RWPE1 (cell line): ENCODE measurements at regions not wholly inside any gene's neighbourhood (a gene's known extent, or its start where the extent isn't known, plus 50 kb on each side); places are given as distances from the start of the nearest gene placed in this dataset.

Experiments
- CTCF ChIA-PET: fragments of 350-600 bp; sonication (Branson Sonifier 250); formaldehyde crosslinking; extraction: SDS; loops from one replicate; lab custom pipeline; 2021; lab: Yijun Ruan, JAX
- POLR2A ChIA-PET: fragments of 400-600 bp; formaldehyde crosslinking; extraction: SDS; loops from one replicate; lab custom pipeline; 2020; ENCODE audit warnings: antibody characterized with exemption; ENCODE audit not compliant: low non-redundant PET; lab: Yijun Ruan, JAX
- DNase-seq: peaks from one replicate; pipeline ENCODE4 v3.0.0; 2012; ENCODE audit warnings: low spot score
- H3K27ac ChIP-seq: fragments of 450-650 bp; 2 replicates; pipeline ENCODE4 v1.5.1; 2017
- CTCF ChIP-seq: fragments of 450-650 bp; conservative IDR thresholded peaks from 2 replicates; pipeline ENCODE4 v1.5.1; 2017; ENCODE audit warnings: low read depth, mild to moderate bottlenecking

DNA sequence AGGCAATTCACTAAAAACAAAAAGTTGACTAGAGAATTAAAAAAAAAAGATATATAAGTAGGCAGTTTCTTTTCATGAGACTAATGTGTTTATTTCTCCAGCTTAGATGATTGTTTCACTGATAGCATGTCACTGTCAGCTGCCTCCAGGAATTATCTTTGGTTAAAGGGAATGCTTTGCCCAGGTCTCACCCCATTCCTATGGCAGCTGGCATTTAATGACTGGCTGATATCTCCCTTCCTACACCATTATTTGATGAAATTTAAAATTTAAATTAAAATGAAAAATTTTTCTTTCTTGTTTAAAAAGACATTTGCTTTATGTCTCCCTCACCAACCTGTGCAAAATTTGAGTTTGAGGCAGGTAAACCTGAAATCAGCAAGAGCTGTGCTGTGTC, 214.5 kb upstream of the PRSS1 start:
- TF ChIP-seq CTCF = no peak
- DNase-seq = no peak
- ChIA-PET POLR2A (no interaction called here), CTCF (interaction anchor here (0.5 to 2.5 kb wide), 14 partner anchors 49 to 784 kb away, joined by 3 to 15 read pairs (median 3); no protein-coding TSS in a partner anchor)
- no peak overlapping the region for H3K27ac ChIP-seq

DNA sequence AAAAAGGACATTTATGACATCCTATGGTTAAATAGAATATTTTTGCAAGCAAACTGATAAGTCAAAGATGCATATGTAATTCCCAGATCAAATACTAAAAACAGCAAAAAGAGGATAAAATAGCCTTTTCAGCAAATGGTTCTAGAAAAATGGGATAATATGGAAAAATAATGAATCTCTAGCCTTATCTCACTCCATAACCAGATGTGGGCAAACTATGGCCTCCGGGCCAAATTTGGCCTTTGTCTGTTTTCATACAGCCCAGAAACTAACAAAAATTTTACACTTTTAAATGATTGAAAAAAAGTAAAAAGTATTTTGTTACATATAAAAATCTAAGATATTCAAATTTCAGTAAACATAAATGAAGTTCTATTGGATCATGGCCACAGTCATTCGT, 215.4 kb upstream of the PRSS1 start:
- ChIA-PET POLR2A (no interaction called here), CTCF (no interaction called here)
- TF ChIP-seq CTCF = no peak
- DNase-seq = no peak
- H3K27ac ChIP-seq = no peak overlapping the region

DNA sequence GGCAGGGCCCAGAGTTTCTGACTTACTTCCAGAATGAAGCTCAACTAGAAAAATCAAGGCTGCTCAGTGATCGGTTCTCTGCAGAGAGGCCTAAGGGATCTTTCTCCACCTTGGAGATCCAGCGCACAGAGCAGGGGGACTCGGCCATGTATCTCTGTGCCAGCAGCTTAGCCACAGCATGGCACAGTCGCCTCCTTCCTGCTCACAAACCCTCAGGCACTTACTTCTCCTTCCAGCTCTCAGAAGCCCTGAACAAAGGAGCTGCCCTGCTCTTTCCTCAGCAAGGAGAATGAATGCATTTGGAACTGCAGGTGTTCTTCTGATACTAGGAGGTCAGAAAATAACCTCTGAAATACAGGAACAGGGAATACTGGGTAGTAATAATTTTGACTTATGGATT, 219.7 kb upstream of the PRSS1 start:
- ChIA-PET CTCF (no interaction called here), POLR2A (no interaction called here)
- TF ChIP-seq CTCF = no peak
- DNase-seq = no peak
- no peak overlapping the region for H3K27ac ChIP-seq

- H3K27ac ChIP-seq = no peak overlapping the region
- DNase-seq = no peak
- TF ChIP-seq CTCF = no peak
- ChIA-PET CTCF (no interaction called here), POLR2A (no interaction called here)
Measured at GRCh38 chr7:142528608-142529408, 220.5 kb upstream of the PRSS1 start.

DNA sequence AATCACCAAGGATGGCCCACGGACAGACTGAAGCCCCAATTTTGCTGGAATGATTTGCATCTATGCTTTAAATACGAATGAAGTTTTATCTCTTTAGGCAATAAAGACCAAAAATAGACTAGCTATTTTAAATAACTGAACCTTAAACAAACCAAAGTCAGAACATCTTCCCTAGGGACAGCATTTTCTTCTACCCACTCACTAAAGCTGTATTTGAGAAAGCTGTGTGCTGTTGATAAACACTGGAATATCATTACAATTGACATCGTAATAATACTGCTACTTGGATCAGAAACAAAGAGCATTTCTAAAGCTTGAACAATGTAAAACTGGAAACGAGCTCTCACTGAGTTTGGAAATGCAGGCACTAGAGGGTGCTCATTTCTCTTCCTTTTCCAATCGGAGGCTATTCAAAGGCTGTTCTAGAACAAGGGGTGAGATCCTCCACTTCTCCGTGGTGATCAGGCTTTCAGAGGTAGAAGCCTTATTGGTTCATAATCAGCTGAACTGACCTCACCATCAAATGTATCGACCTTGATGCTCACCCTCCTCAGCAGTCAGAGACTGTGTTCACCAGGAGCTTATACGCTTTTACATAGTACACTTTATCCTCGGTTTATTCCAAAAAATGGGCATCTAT, 225.3 kb upstream of the PRSS1 start:
- ChIA-PET CTCF (interaction anchor here (0.6 kb wide), 1 partner anchor 1730 kb away, joined by 3 read pairs; no protein-coding TSS in a partner anchor), POLR2A (no interaction called here)
- TF ChIP-seq CTCF = no peak
- no peak overlapping the region for H3K27ac ChIP-seq
- DNase-seq = no peak

GRCh38 chr7:142522735-142523134, 226.5 kb upstream of the PRSS1 start:
- TF ChIP-seq CTCF = no peak
- DNase-seq = no peak
- H3K27ac ChIP-seq = no peak overlapping the region
- POLR2A ChIA-PET = no interaction called here
- CTCF ChIA-PET = no interaction called here
